ENCODE measurements at regions not wholly inside any gene's neighbourhood (a gene's known extent, or its start where the extent isn't known, plus 50 kb on each side); places are given as distances from the start of the nearest gene placed in this dataset.

DNA sequence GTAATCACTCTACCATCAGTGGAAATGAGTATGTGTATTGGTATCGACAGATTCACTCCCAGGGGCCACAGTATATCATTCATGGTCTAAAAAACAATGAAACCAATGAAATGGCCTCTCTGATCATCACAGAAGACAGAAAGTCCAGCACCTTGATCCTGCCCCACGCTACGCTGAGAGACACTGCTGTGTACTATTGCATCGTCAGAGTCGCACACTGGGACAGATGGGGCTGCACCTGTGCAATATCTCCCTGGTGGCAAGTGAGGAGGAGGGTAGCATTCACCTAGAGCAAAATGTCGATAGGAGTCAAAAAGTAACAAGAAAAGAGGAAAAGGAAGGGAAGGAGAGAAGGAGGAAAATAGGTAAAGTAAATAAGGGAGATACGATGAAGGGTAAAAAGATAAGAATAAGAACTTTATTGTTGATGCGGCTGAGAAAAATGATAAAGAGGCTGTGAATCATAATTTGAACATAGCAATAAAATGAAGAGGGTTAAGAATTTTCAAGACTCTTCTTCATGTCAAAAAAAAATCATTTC is 450.5 kb upstream of the OR4E1 start (continued):
- no peak for TF ChIP-seq SIN3A (conservative IDR thresholded peaks at IDR 0.05 in 1 of 2, IDR thresholded peaks at IDR 0.05 in 1 of 2; ENCODE audit: low read depth in 1 of 2, low read length in 2 of 2)
- no peak for TF ChIP-seq ATF3 (IDR thresholded peaks at IDR 0.05; ENCODE audit: insufficient read depth, low read depth, low read length)
- TF ChIP-seq CHD2 (IDR thresholded peaks at IDR 0.05; ENCODE audit: low read length) = no peak
- TF ChIP-seq EGR1 (IDR thresholded peaks at IDR 0.05; ENCODE audit: borderline replicate concordance, low read depth, low read length) = no peak
